GM23338 (cell line): ENCODE measurements at regions not wholly inside any gene's neighbourhood (a gene's known extent, or its start where the extent isn't known, plus 50 kb on each side); places are given as distances from the start of the nearest gene placed in this dataset.

Experiments used
- ATAC-seq: fragments of 200-7000 bp; cut with Tn5 transposase; 3 replicates; pipeline ENCODE4 v1.9.1; 2020
- DNase-seq: peaks from one replicate; pipeline ENCODE4 v3.0.0-alpha.2; 2015; ENCODE audit warnings: low spot score
- H2AFZ ChIP-seq: fragments of 200-600 bp; sonication (generic); 2 replicates; pipeline ENCODE4 v1.8.0; 2016; ENCODE audit warnings: antibody characterized with exemption, mild to moderate bottlenecking, moderate library complexity
- H3F3A ChIP-seq: fragments of 200-600 bp; sonication (generic); replicated peaks from 2 replicates; pipeline ENCODE4 v1.8.0; 2017; ENCODE audit warnings: antibody characterized with exemption, mixed run types, low read depth
- H3K27ac ChIP-seq: fragments of 200-600 bp; sonication (generic); 2 replicates; pipeline ENCODE4 v1.6.1; 2016; ENCODE audit warnings: low read depth
- H3K27me3 ChIP-seq: fragments of 200-600 bp; sonication (generic); 2 replicates; pipeline ENCODE4 v1.8.0; 2016; ENCODE audit warnings: mild to moderate bottlenecking, mixed run types, moderate library complexity; ENCODE audit not compliant: insufficient read depth
- H3K36me3 ChIP-seq: fragments of 200-600 bp; sonication (generic); 2 replicates; pipeline ENCODE4 v1.8.0; 2016; ENCODE audit warnings: mild to moderate bottlenecking; ENCODE audit not compliant: insufficient read depth
- H3K4me1 ChIP-seq: fragments of 200-600 bp; sonication (generic); 2 replicates; pipeline ENCODE4 v1.8.0; 2016; ENCODE audit warnings: mild to moderate bottlenecking, moderate library complexity; ENCODE audit not compliant: insufficient read depth
- H3K4me2 ChIP-seq: fragments of 200-600 bp; sonication (generic); 2 replicates; pipeline ENCODE4 v1.7.1; 2017; ENCODE audit warnings: mixed run types
- H3K4me3 ChIP-seq: fragments of 200-600 bp; sonication (generic); 2 replicates; pipeline ENCODE4 v1.6.1; 2016; ENCODE audit warnings: mixed run types
- H3K79me2 ChIP-seq: fragments of 200-600 bp; sonication (generic); replicated peaks from 2 replicates; pipeline ENCODE4 v1.8.0; 2017; ENCODE audit warnings: mild to moderate bottlenecking; ENCODE audit not compliant: insufficient read depth
- H3K9me2 ChIP-seq: fragments of 200-600 bp; sonication (generic); 2 replicates; pipeline ENCODE4 v1.8.0; 2017; ENCODE audit not compliant: insufficient read depth
- H4K20me1 ChIP-seq: fragments of 200-600 bp; sonication (generic); replicated peaks from 2 replicates; pipeline ENCODE4 v1.8.0; 2017; ENCODE audit warnings: mild to moderate bottlenecking; ENCODE audit not compliant: insufficient read depth
- H3K27ac Mint-ChIP-seq: 2 replicates; pipeline ENCODE4 v1.8.0; 2020; ENCODE audit warnings: inconsistent platforms, mild to moderate bottlenecking, moderate library complexity, mixed read lengths
- H3K27me3 Mint-ChIP-seq: 3 replicates; pipeline ENCODE4 v1.8.0; 2022; ENCODE audit warnings: low read depth, mild to moderate bottlenecking, moderate library complexity, mixed read lengths, inconsistent platforms; ENCODE audit not compliant: insufficient read depth, poor library complexity
- H3K36me3 Mint-ChIP-seq: 3 replicates; pipeline ENCODE4 v1.8.0; 2021; ENCODE audit warnings: low read depth, mild to moderate bottlenecking, inconsistent platforms, moderate library complexity, mixed read lengths
- H3K4me1 Mint-ChIP-seq: 3 replicates; pipeline ENCODE4 v1.8.0; 2020; ENCODE audit warnings: mild to moderate bottlenecking, inconsistent platforms, mixed read lengths
- H3K4me3 Mint-ChIP-seq: 3 replicates; pipeline ENCODE4 v1.8.0; 2021; ENCODE audit warnings: moderate library complexity, mild to moderate bottlenecking, inconsistent platforms, mixed read lengths
- H3K9me3 Mint-ChIP-seq: 3 replicates; pipeline ENCODE4 v1.8.0; 2020; ENCODE audit warnings: moderate library complexity, mild to moderate bottlenecking, inconsistent platforms, mixed read lengths
- CREB1 ChIP-seq: fragments of 250-450 bp; sonication (Bioruptor Pico); IDR thresholded peaks from 2 replicates; pipeline ENCODE4 v1.5.0; 2020; ENCODE audit warnings: low read depth, mild to moderate bottlenecking, moderate library complexity
- CTCF ChIP-seq, 2 experiments: fragments of 200-600 bp in 1 of 2; sonication (generic) in 1 of 2; conservative IDR thresholded peaks; 2 replicates each; pipeline versions ENCODE4 v1.5.1 to v1.6.1; 2016 to 2017; ENCODE audit warnings: antibody characterized with exemption in 2 of 2, low read depth in 2 of 2, mild to moderate bottlenecking in 2 of 2, moderate library complexity in 1 of 2
- EZH2 ChIP-seq: fragments of 200-600 bp; sonication (generic); IDR thresholded peaks from one replicate; pipeline ENCODE4 v1.8.0; 2017; ENCODE audit warnings: antibody characterized with exemption, mild to moderate bottlenecking, low read depth; ENCODE audit not compliant: unreplicated experiment
- EZH2phosphoT487 ChIP-seq: fragments of 200-600 bp; sonication (generic); IDR thresholded peaks from one replicate; pipeline ENCODE4 v1.8.1; 2018; ENCODE audit warnings: antibody characterized with exemption; ENCODE audit not compliant: unreplicated experiment
- JUNB ChIP-seq: IDR thresholded peaks from one replicate; pipeline ENCODE4 v1.6.1; 2016; ENCODE audit warnings: antibody characterized with exemption; ENCODE audit not compliant: unreplicated experiment
- POLR2AphosphoS5 ChIP-seq: IDR thresholded peaks from 2 replicates; pipeline ENCODE4 v1.6.1; 2016; ENCODE audit warnings: antibody characterized with exemption, low read depth
- STAT1 ChIP-seq: IDR thresholded peaks from one replicate; pipeline ENCODE4 v1.6.1; 2016; ENCODE audit warnings: antibody characterized with exemption; ENCODE audit not compliant: unreplicated experiment
- ZNF114 ChIP-seq: fragments of 250-450 bp; sonication (Bioruptor Pico); IDR thresholded peaks from 2 replicates; pipeline ENCODE4 v1.5.0; 2020; ENCODE audit warnings: mild to moderate bottlenecking, moderate library complexity
- ZNF331 ChIP-seq: fragments of 250-450 bp; sonication (Bioruptor Pico); IDR thresholded peaks from 2 replicates; pipeline ENCODE4 v1.5.0; 2020; ENCODE audit warnings: low read depth, mild to moderate bottlenecking, moderate library complexity
- TF ChIP-seq, protein P1 (sequence below): fragments of 250-450 bp; sonication (Bioruptor Pico); IDR thresholded peaks from 2 replicates; pipeline ENCODE4 v1.5.0; 2020; ENCODE audit warnings: mild to moderate bottlenecking, moderate library complexity
- TF ChIP-seq, protein P2 (sequence below): IDR thresholded peaks from 2 replicates; pipeline ENCODE4 v1.6.1; 2016; ENCODE audit warnings: antibody characterized with exemption

DNA sequence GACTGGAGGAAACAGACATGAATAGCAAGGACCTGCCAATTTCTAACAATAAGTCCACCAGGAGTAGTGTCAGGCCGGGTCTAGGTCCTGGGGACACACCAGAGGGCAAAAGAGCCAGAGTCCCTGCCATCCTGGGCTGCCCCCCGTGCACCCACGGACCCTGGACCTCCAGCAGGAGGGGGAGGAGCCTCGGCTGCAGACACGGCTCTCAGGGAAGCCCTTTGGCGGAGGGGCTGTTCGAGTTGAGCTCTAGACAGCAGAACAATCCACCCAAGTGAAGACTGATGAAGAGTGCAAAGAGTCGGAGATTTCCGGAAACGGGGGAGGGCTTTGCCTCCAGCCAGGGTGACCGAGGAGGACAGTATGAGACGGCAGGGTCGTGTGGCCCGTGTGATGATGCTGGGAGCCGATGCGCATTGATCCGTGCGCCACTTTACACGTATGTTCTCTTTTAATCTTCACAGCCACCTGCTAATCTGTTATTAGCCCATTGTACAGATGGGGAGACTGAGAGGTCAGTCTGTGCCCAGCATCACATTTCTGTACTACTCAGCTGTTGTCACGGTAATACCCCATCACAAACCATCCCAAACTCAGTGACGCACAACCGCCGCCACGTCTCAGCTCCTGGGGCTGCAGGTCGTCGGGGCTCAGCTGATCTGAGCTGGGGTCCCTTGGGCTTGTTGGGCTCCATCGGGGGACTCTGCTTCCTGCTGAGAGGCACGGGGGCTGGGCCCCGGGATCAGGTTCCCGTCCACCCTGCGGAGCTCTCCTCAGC lies 502.0 kb downstream of the PREX1 start:
- Histone ChIP-seq H2AFZ (no peak overlapping the region), H3K27ac (no peak overlapping the region), H3K27me3 (no peaks in the 10 kb centered on the region), H4K20me1 (no peaks in the 10 kb centered on the region), H3K4me3 (no peak overlapping the region), H3K4me1 (no peaks in the 10 kb centered on the region), H3K79me2 (no peaks in the 10 kb centered on the region), H3K36me3 (no peaks in the 10 kb centered on the region), H3F3A (no peaks in the 10 kb centered on the region), H3K9me2 (no peaks in the 10 kb centered on the region), H3K4me2 (no peak overlapping the region)
- no peaks in the 10 kb centered on the region; the same call in 2 of the 3 replicates for H3K9me3 Mint-ChIP-seq
- no peak for DNase-seq
- H3K36me3 Mint-ChIP-seq = no peaks in the 10 kb centered on the region
- H3K4me3 Mint-ChIP-seq = no peak overlapping the region
- TF ChIP-seq JUNB = no peak
- TF ChIP-seq, protein P1, sequence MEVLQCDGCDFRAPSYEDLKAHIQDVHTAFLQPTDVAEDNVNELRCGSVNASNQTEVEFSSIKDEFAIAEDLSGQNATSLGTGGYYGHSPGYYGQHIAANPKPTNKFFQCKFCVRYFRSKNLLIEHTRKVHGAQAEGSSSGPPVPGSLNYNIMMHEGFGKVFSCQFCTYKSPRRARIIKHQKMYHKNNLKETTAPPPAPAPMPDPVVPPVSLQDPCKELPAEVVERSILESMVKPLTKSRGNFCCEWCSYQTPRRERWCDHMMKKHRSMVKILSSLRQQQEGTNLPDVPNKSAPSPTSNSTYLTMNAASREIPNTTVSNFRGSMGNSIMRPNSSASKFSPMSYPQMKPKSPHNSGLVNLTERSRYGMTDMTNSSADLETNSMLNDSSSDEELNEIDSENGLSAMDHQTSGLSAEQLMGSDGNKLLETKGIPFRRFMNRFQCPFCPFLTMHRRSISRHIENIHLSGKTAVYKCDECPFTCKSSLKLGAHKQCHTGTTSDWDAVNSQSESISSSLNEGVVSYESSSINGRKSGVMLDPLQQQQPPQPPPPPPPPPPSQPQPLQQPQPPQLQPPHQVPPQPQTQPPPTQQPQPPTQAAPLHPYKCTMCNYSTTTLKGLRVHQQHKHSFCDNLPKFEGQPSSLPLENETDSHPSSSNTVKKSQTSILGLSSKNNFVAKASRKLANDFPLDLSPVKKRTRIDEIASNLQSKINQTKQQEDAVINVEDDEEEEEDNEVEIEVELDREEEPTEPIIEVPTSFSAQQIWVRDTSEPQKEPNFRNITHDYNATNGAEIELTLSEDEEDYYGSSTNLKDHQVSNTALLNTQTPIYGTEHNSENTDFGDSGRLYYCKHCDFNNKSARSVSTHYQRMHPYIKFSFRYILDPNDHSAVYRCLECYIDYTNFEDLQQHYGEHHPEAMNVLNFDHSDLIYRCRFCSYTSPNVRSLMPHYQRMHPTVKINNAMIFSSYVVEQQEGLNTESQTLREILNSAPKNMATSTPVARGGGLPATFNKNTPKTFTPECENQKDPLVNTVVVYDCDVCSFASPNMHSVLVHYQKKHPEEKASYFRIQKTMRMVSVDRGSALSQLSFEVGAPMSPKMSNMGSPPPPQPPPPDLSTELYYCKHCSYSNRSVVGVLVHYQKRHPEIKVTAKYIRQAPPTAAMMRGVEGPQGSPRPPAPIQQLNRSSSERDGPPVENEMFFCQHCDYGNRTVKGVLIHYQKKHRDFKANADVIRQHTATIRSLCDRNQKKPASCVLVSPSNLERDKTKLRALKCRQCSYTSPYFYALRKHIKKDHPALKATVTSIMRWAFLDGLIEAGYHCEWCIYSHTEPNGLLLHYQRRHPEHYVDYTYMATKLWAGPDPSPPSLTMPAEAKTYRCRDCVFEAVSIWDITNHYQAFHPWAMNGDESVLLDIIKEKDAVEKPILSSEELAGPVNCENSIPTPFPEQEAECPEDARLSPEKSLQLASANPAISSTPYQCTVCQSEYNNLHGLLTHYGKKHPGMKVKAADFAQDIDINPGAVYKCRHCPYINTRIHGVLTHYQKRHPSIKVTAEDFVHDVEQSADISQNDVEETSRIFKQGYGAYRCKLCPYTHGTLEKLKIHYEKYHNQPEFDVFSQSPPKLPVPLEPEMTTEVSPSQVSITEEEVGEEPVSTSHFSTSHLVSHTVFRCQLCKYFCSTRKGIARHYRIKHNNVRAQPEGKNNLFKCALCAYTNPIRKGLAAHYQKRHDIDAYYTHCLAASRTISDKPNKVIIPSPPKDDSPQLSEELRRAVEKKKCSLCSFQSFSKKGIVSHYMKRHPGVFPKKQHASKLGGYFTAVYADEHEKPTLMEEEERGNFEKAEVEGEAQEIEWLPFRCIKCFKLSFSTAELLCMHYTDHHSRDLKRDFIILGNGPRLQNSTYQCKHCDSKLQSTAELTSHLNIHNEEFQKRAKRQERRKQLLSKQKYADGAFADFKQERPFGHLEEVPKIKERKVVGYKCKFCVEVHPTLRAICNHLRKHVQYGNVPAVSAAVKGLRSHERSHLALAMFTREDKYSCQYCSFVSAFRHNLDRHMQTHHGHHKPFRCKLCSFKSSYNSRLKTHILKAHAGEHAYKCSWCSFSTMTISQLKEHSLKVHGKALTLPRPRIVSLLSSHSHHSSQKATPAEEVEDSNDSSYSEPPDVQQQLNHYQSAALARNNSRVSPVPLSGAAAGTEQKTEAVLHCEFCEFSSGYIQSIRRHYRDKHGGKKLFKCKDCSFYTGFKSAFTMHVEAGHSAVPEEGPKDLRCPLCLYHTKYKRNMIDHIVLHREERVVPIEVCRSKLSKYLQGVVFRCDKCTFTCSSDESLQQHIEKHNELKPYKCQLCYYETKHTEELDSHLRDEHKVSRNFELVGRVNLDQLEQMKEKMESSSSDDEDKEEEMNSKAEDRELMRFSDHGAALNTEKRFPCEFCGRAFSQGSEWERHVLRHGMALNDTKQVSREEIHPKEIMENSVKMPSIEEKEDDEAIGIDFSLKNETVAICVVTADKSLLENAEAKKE = no peak
- no peak for TF ChIP-seq CTCF (conservative IDR thresholded peaks at IDR 0.05; ENCODE audit: low read depth in 2 of 2)
- no peak for TF ChIP-seq POLR2AphosphoS5
- no peak for TF ChIP-seq ZNF114 (CRISPR knock-in tag)
- TF ChIP-seq STAT1 = no peak
- no peak for TF ChIP-seq ZNF331 (CRISPR knock-in tag)
- TF ChIP-seq CREB1 = no peak
- no peak for TF ChIP-seq EZH2
- no peak for TF ChIP-seq EZH2phosphoT487
- TF ChIP-seq, protein P2, sequence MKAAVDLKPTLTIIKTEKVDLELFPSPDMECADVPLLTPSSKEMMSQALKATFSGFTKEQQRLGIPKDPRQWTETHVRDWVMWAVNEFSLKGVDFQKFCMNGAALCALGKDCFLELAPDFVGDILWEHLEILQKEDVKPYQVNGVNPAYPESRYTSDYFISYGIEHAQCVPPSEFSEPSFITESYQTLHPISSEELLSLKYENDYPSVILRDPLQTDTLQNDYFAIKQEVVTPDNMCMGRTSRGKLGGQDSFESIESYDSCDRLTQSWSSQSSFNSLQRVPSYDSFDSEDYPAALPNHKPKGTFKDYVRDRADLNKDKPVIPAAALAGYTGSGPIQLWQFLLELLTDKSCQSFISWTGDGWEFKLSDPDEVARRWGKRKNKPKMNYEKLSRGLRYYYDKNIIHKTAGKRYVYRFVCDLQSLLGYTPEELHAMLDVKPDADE = no peak
- H3K27ac Mint-ChIP-seq = no peak overlapping the region
- H3K4me1 Mint-ChIP-seq = peaks cover 6% of the 10 kb centered on the region
- peaks cover 16% of the 10 kb centered on the region for H3K27me3 Mint-ChIP-seq
- no peak for ATAC-seq
